ENCODE measurements at regions not wholly inside any gene's neighbourhood (a gene's known extent, or its start where the extent isn't known, plus 50 kb on each side); places are given as distances from the start of the nearest gene placed in this dataset.

DNA sequence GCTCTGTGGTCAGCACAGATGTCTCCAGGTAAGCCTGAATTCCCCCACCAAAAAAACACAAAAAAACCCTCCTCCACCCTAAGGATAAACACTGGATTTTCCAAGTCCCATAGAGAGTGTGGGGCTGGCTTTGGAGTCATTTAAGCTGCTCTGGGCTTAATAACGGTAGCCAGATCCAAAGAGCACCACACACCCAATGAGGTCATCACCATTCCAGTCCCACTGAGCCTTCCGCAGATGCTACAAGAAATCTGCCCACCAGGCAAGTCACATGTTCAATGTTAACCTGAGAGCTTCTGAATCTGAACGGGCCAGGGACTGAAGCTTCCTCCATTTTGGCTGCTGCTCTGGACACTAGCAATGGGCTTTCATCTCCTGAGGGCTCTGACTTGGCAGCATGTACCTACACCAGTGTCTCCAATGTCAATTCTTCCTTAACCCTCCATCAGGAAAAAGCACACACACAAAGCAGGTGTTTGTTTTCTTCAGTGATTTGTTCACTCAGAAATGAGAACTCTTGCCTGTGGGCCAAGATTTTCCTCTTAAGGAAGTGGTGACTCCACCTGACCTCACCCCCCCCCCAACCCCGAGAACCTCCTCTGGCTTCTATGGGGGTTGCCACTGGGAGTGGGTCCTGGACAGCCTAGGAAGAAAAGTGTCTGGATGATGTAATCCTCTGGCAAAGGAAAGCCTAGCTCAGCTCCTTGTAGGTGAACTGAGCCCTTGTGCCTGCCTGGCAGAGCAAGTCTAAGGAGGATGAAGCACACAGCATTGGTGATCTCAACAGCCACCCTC is 220.1 kb downstream of the FOXL1 start:
- DNase-seq (ENCODE audit: low spot score) (peak; percentile 36), FAIRE-seq (no peak)

DNA sequence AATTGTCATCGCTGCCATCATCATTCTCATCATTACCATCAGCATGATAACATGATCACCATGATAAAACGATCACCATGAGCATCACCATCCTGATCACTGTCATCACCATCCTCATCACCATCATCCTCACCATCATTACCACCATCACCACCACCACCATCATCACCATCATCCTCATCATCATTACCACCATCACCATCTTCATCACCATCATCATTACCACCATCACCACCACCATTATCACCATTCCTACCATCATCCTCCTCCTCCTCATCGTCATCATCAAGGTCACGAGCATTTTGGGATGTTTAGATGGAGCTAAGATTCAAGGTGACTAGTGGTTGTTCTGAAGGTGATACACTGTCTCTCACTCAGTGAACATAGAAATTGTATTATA is 221.0 kb downstream of the FOXL1 start:
- no peak for FAIRE-seq
- no peak for DNase-seq (ENCODE audit: low spot score)

DNA sequence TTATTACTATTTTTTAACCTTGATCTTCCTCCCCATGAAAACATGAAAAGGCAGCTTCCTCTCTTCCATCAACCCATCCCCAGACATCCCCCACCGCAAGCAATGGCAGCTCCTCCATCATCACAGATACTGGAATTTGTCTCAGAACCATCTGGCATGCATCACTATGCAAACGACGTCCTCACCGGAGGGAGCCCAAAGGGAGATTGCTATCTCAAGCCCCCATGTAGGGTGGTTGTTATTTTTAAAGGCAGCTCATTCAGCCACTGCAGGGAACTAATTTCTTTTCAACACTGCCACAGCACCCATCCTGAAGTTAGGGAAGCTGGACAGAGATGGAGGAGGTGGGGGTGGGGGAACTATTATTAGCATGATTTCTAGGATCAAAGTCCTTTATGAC is 222.5 kb downstream of the FOXL1 start:
- DNase-seq (ENCODE audit: low spot score): no peak
- FAIRE-seq: no peak

DNA sequence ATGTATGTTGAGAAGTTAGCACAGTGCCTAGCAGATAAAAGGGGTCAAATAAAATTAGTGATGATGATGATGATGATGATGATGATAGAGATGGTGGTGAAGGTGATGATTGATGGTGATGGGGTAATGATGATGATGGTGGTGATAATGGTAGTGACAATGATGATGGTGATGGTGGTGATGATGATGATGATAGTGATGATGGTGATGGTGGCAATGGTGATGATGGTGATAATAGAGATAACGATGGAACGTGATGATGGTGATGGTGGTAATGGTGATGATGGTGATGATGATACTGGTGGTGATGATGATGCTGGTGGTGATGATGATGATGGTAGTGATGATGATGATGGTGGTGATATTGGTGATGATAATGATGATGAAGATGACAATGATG is 223.7 kb downstream of the FOXL1 start:
- FAIRE-seq (no peak), DNase-seq (ENCODE audit: low spot score) (no peak)

DNA sequence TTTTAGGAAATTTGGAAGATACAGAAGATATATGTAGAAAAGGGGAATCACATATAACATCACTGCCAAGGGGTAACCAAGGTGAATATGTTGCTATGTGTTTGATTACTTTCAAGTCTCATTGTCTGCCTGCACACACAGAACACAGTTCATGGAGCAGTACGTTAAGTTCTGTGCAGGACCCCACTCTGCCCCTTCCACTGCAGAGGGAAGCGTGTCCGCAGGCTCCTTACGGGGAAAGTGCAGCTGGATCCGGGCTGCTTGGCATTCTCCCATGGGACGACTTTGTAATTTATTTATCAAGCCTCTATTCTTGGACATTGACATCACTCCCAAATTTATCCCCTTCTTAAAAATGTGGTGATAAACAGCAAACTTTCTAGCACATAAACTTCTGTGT is 226.8 kb downstream of the FOXL1 start:
- FAIRE-seq: no peak
- DNase-seq (ENCODE audit: low spot score): no peak

DNA sequence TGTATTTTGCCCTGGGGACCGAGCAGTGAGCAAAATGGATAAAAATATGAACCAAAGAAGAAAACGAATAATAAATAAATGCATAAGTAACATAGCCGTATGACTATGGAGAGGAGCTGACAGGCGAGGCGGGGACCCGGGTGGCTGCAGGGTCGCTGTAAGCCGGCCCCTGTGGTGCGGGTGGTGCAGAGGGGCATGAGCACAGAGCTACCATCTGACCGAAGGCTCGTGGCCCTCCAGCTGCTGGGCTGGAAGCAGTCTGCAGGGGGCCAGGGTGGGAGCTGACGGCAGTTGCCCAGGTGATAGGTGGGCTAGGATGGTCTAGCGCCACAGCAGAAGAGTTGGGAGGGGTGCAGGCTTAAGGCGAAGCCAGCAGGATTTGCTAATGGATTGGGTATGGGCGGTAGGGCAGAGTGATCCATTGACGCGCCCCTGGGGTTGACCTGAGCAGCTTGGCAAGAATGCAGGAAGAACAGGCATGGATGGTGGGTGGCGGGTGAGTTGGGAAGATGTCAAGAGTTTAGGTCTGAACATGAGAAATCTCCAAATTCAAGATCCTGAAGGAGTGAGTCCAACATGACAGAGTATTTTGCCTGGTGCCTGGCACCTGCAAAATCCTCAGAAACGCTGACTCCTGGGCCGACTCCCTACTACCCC is 228.0 kb downstream of the FOXL1 start:
- no peak for FAIRE-seq
- no peak for DNase-seq (ENCODE audit: low spot score)

DNA sequence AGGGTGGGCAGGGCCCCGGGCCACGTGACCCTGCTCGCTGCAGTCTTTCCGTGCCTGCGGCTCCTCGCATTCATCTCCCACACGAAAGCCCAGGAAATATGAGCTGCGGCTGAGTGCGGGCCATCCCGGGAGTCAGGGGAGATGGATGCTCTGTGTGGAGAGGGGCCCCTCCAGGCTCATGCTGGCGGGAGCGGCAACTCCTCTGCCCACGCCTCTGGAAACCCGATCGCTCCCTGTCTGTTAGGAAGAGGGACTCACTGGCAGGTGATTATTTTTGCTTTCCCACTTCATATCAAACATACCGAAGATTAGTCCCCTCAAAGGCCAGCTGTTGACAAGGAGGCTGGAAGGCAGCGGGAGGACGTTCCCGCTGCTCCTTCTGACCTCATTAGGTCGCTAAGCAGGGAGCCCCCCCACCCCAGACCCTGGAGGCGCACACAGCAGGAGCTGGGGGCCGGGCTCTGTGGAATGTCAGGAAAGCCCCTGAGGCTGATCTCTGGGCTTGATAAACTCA is 228.5 kb downstream of the FOXL1 start:
- DNase-seq (ENCODE audit: low spot score) (no peak), FAIRE-seq (no peak)

DNA sequence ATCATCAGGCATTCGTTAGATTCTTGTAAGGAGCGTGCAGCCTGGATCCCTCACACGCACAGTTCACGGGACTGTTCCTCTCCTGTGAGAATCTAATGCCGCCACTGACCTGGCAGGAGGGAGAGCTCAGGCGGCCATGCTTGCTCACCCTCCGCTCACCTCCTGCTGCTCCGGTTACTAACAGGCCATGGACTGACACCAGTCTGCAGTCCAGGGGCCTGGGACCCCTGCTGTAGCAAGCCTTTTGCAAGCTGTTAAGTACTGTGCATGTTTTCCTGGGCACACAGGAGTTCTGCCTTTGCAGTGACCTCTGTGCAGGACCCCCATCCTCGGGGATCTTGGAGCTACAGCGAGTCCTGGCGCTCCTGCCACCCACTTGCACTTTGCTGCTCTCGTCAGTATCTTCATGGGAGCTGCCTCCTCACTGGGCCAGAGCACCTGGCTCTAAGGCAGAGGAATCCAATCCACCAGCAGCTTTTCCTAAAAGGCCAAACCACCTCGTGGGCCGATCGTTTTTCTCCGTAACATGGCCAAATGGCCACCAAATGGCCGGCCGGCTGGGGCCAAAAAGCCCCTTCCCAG is 230.6 kb downstream of the FOXL1 start:
- no peak for DNase-seq (ENCODE audit: low spot score)
- no peak for FAIRE-seq

DNA sequence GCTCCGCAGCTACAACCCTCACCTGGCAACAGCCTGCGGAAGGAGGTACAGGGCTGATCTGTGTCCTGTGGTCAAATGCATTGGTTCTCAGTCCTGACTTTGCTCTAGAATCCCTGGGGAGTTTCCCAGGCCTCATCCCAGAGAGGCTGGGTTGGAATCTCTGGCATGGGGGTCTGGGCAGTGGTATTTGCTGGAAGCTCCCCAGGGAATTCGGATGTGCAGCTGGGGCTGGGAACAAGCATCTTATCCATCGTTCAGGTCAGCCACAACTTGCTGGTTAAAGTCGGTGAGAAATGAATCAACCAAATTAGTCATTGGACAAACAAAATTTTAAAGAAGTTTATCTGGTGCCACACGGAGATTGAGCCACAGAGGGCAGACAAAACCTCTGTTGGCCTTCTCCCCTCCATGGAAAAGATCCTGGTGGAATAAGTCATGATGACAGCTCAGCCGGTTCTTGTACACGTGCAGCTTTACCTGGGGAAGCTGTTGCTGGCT is 231.2 kb downstream of the FOXL1 start:
- DNase-seq (ENCODE audit: low spot score) (peak; percentile 98), FAIRE-seq (peak; percentile 97)

DNA sequence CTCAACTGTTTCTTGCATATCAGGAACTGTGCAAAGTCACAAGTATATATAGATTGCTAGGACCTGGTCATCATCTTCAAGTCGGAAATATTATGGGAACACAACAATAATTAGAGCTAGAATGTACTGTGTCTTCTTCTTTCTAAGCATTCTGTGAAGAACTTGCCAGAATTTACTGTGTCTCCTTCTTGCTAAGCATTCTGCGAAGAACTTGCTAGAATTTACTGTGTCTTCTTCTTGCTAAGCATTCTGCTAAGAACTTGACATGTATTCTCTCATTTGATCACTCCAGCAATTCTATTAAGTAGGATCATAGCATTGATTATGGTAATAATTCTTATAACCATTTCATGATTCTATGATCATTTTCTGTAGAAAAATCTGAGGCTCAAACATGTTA is 231.7 kb downstream of the FOXL1 start:
- FAIRE-seq (no peak), DNase-seq (ENCODE audit: low spot score) (no peak)

DNA sequence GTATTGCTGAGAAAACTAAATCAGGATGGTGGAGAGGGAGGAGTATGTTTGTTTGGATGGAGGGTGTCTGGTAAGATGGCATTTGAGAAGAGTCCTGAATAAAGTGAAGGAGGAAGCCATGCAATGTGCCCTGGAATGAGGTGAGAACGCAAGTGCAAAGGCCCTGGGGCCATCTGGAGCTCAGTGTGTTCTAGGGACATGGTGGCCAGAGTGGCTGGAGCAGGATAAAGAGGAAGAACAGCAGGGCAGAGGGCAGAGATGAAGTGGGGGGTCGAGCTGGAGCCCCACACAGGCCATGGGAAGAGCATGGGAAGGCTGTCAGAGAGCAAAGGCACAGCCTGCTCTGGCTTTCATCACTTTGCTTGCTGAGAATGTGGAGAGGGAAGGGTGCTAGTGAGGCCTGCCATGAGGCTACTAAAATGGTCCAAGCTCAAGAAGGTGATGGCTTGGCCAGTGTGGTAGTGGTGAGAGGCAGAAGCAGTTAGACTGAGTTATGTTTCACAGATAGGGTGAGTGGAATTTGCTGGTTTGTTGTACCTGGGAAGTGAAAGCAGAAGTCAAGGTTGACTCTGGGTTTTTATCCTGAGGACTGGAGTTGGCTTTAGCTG is 234.1 kb downstream of the FOXL1 start:
- DNase-seq (ENCODE audit: low spot score) (no peak), FAIRE-seq (no peak)

DNA sequence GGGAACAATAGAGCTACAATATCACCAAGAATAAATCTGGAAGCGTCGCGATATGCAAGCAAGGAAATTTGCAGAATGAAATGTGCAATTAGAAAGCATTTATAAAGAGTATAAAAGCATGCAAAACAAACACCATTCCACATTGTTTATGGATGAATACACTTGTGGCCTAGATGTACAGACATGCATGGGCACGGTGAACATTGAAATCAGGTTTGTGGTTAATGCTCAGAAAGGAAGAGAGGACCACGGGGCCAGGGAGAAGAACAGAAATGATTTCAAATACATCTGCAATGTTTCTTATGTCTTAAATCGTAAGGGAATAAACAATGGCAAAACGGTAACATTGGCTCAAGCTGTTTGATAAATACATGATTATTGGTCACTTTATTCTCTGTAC is 235.9 kb downstream of the FOXL1 start:
- DNase-seq (ENCODE audit: low spot score) (no peak), FAIRE-seq (no peak)

DNA sequence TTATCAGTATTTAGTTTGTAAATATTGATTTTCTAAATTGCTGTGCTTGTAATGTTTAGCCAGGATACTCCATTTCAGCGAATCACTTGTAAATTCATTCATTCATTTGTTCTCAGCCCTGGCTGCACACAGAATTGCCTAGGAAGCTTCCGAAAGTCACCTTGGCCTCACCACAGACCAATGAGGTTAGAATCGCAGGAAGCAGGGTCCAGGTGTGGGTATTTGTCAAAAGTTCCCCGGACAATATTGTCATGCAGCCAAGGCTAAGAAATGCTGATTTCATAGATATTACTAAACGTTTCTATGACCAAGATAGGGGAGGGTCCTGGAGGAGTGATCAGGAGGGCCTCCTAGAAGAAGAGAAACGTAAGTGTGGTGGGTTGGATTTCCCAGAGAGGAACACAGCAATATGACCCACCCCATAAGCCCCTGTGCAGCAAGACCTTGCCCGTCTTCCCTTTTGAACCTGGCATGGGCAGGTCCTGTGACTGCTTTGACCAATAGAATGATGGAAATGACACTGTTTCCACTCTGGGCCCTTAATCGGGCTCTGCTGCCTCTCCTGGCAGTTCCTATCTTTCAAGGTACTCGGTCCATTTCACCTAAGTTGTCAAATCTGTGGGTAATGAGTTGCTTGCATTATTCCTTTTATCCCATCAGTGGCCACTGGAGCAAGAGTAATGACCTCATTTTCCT is 238.7 kb downstream of the FOXL1 start:
- FAIRE-seq: no peak

DNA sequence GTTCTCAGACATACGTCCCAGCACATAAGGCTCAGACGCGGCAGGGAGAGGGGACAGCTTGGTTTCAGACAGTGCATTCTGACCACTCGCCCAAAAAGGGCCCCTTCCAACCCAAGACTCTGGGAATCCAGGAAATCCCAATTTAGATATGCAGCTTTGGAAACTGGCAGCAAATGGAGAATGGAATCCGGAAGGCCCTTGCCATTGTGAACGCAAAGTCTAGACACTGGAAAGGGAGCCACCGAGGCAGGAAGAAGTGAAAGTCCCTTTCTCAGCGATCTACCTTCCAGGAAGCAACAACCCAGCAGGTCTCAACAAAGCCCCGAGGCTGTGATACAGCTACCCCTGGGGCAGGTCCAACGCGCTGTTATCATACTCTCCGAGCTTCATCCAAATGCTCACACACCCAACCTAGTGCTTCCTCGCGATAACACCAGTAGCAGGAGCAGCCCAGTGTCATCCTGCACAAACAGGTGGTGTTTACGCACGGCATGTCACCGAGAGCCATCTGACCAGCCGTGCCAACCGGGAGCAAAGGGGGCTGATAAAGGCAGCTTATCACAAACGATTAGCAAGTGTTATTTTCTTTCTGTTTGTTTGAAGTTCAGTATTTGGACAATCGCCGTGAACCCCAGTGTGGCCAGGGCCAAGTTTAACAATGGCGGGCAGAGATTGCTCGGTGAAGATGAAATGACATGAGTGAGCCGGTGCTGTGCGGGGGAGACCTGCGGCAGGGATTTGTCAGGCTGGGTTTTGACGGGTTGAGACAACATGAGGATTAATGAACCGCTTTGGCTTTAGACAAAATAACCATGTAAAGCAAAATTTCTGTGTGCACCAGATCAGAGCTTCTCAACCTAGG is 240.6 kb downstream of the FOXL1 start:
- no peak for DNase-seq (ENCODE audit: low spot score)
- FAIRE-seq: no peak

More for the DNA sequence above, 238.7 kb downstream of the FOXL1 start:
- no peak for DNase-seq (ENCODE audit: low spot score)

DNA sequence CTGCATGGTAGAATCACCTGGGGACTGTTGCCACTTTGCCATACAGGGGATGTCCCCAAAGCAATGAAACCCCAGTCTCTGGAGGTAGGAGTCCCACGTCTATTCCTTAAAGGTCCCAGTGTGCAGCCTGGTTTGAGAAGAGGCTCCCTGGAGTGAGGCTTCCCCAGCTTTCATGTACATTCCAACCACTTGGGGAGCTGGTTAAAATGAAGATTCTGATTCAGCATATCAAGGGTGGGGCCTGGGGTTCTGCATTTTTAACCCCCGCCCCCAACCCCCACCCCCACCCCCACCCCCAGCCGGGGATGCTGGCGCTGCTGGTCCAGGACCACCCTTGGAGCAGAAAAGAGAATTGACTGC is 241.2 kb downstream of the FOXL1 start:
- DNase-seq (ENCODE audit: low spot score): no peak

DNA sequence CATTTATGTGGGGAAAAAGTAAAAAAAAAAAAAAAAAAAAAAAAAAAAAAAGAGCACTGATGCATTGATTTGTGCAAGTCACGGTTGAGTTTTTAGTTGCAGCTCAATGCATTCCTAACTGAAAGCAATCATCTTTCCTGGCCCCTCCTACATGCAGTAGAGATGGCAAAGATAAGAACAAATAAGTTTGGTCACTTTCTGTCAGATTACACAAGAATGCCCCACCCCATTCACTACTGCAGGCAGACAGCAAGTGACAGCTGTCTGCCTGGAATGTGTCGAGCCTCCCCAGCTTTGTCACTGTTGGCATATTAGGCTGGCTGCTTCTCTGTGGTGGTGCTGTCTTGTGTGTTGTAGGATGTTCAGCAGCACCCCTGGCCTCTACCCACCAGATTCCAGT is 243.5 kb downstream of the FOXL1 start:
- FAIRE-seq: peak; percentile 66

More for the DNA sequence above, 241.2 kb downstream of the FOXL1 start:
- FAIRE-seq: no peak

DNA sequence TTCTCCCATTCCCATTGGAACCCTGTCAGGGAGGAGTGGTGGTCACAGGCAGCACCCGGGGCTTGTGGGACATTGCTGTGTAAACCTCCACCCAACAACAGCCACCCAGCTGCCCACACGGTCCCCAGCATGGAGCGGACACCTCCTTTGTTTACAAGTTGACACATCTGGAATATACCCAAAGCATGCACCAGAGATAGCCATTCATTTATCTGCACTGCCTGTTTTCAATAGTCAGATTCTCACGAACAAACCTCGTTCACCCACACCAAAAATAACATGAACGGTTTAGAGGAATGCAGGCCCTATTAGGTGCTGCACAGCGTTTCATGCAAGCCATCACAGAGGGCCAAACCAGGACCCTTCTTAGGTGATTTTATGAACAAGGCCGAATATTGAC is 244.8 kb downstream of the FOXL1 start:
- no peak for FAIRE-seq
- DNase-seq (ENCODE audit: low spot score): no peak

More for the DNA sequence above, 243.5 kb downstream of the FOXL1 start:
- peak; percentile 83 for DNase-seq (ENCODE audit: low spot score)

DNA sequence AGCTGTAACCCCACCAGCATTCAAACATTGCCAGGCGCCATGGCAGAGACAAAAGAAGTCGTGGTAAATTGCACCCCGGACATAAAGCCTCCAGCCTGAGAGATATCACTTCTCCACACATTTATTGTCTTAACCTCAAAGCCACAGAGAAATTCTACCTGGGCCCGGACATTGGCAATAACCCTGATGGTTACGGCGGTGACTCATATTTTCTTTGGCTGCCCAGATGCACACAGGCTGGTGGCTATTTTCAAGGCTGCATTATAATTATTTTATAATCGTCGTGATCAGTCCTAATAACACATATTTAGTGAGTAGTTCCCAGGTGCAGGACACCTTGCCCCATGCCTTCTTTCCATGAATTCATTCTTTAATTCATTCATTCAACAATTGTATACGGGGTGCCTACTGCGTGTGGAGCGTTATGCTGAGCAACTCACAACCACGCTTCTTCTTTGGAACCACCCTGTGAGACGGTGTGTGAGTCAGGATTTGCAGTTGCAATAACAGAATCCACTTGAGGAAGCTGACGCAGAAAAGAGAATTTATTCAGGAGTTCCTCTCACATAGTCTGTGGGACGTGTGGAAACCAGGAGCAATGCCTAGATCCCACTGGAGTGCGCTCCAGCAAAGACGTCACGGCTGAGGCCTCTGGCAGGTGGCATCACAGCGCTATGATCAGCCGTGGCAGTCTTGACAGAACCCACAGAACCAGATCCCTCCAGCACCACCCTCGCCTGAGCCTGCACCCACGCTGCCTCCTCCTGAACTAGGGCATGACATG is 245.7 kb downstream of the FOXL1 start:
- DNase-seq (ENCODE audit: low spot score) (peak; percentile 92), FAIRE-seq (peak; percentile 87)

DNA sequence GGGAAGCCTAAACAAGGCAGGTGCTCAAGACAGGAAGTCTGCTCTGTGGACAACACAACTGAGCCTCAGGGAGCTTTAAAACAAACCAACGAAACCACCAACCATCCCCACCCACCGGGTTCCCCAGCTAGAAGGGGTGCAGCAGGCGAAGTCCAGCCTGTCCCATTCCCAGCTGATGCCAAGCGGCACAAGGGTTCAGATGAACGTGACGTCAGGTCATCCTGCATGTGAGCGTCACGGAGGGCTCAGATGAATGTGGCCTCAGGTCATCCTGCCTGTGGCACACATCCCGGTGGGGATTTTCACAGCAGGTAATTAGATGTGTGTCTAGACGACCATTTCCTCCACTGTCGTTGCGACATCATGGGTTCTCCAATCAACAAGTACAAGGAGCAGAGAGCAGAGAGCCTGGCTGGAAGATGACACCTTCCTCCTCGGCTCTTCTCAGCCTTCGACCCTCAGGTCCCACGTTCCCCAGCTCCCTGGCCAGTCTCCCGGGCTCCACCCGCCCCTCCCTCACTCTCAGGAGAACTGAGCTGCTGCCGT is 246.5 kb downstream of the FOXL1 start:
- DNase-seq (ENCODE audit: low spot score) (peak; percentile 77), FAIRE-seq (no peak)
